Hematopoietic multipotent progenitor cell (in vitro differentiated cells): ENCODE measurements at regions not wholly inside any gene's neighbourhood (a gene's known extent, or its start where the extent isn't known, plus 50 kb on each side); places are given as distances from the start of the nearest gene placed in this dataset.
"Not testable (repeated sequence)": the region's sequence is repeated elsewhere in the genome, so short reads cannot be mapped to it uniquely, and the experiment has no call there.

ENCODE experiments used
- DNase-seq, 3 donors: peaks; one replicate each; pipeline ENCODE4 v3.0.0-alpha.2; 2011 to 2015; ENCODE audit warnings: low read depth in 2 of 3, low spot score in 2 of 3

GRCh38 chr10:117601716-117602115 is 59.2 kb downstream of the EMX2 start:
- DNase-seq = no peak

GRCh38 chr10:117603081-117603480 is 60.5 kb downstream of the EMX2 start:
- DNase-seq = no peak

- no peak for DNase-seq
Measured at GRCh38 chr10:117603726-117604125, 61.2 kb downstream of the EMX2 start.

- DNase-seq = no peak
Measured at GRCh38 chr10:117609095-117609795, 66.7 kb downstream of the EMX2 start.

GRCh38 chr10:117609796-117610170 is 67.2 kb downstream of the EMX2 start:
- no peak for DNase-seq

GRCh38 chr10:117610321-117610720 is 67.8 kb downstream of the EMX2 start:
- no peak for DNase-seq

GRCh38 chr10:117612113-117612512 is 69.6 kb downstream of the EMX2 start:
- DNase-seq = no peak

- DNase-seq = no peak
Measured at GRCh38 chr10:117615649-117616048, 73.1 kb downstream of the EMX2 start.

- no peak for DNase-seq
Measured at GRCh38 chr10:117616179-117616578, 73.6 kb downstream of the EMX2 start.

GRCh38 chr10:117617086-117617485 is 74.5 kb downstream of the EMX2 start:
- no peak for DNase-seq

- no peak for DNase-seq
Measured at GRCh38 chr10:117617659-117618058, 75.1 kb downstream of the EMX2 start.

- DNase-seq = no peak
Measured at GRCh38 chr10:117619223-117619622, 76.7 kb downstream of the EMX2 start.

GRCh38 chr10:117619707-117620405 is 77.3 kb downstream of the EMX2 start:
- DNase-seq = no peak

- DNase-seq = no peak
Measured at GRCh38 chr10:117621196-117621595, 78.7 kb downstream of the EMX2 start.

GRCh38 chr10:117621795-117622420 is 79.4 kb downstream of the EMX2 start:
- no peak for DNase-seq

- no peak for DNase-seq
Measured at GRCh38 chr10:117622471-117623184, 80.1 kb downstream of the EMX2 start.

- DNase-seq = no peak
Measured at GRCh38 chr10:117626228-117626627, 83.7 kb downstream of the EMX2 start.

- DNase-seq = no peak
Measured at GRCh38 chr10:117627561-117627960, 85.0 kb downstream of the EMX2 start.

- not testable (repeated sequence) for DNase-seq
Measured at GRCh38 chr10:117629717-117630116, 87.2 kb downstream of the EMX2 start.

- DNase-seq = no peak
Measured at GRCh38 chr10:117631276-117632145, 89.0 kb downstream of the EMX2 start.
